H9 (cell line): ENCODE measurements at regions not wholly inside any gene's neighbourhood (a gene's known extent, or its start where the extent isn't known, plus 50 kb on each side); places are given as distances from the start of the nearest gene placed in this dataset.
A peak's percentile ranks its signal among the peaks of the same experiment; 100 is the strongest.

ENCODE experiments used
- DNase-seq: peaks from one replicate; pipeline ENCODE4 v3.0.0-alpha.2; 2017
- H2AFZ ChIP-seq: one replicate; pipeline ENCODE4 v1.6.1; 2013; ENCODE audit warnings: mild to moderate bottlenecking, low read length, control low read depth, moderate library complexity
- H2AK5ac ChIP-seq: 2 replicates; pipeline ENCODE4 v1.6.1; 2013; ENCODE audit warnings: low read length, control low read depth, mixed read lengths; ENCODE audit not compliant: insufficient read length
- H2BK120ac ChIP-seq: one replicate; pipeline ENCODE4 v1.6.1; 2013; ENCODE audit warnings: low read depth, mild to moderate bottlenecking, low read length, control low read depth, inconsistent platforms; ENCODE audit not compliant: poor library complexity, severe bottlenecking
- H2BK12ac ChIP-seq: 2 replicates; pipeline ENCODE4 v1.6.1; 2013; ENCODE audit warnings: low read length, control low read depth, mixed read lengths, low read depth; ENCODE audit not compliant: insufficient read length
- H2BK15ac ChIP-seq: 2 replicates; pipeline ENCODE4 v1.6.1; 2013; ENCODE audit warnings: low read depth, low read length, control low read depth
- H2BK20ac ChIP-seq: one replicate; pipeline ENCODE4 v1.6.1; 2013; ENCODE audit warnings: low read depth, mild to moderate bottlenecking, low read length, control low read depth, inconsistent platforms; ENCODE audit not compliant: poor library complexity, severe bottlenecking
- H2BK5ac ChIP-seq: 2 replicates; pipeline ENCODE4 v1.6.1; 2013; ENCODE audit warnings: low read length, control low read depth, mixed read lengths; ENCODE audit not compliant: insufficient read length
- H3K14ac ChIP-seq: 2 replicates; pipeline ENCODE4 v1.6.1; 2013; ENCODE audit warnings: low read length, control low read depth; ENCODE audit not compliant: insufficient read depth
- H3K18ac ChIP-seq: 2 replicates; pipeline ENCODE4 v1.6.1; 2013; ENCODE audit warnings: low read depth, mild to moderate bottlenecking, mixed read lengths, low read length, control low read depth; ENCODE audit not compliant: insufficient read length
- H3K23ac ChIP-seq: 2 replicates; pipeline ENCODE4 v1.6.1; 2013; ENCODE audit warnings: low read length, control low read depth, mixed read lengths, low read depth; ENCODE audit not compliant: insufficient read length
- H3K23me2 ChIP-seq: 2 replicates; pipeline ENCODE4 v1.6.1; 2013; ENCODE audit warnings: low read depth, mild to moderate bottlenecking, mixed read lengths, low read length, control low read depth; ENCODE audit not compliant: insufficient read length, poor library complexity, severe bottlenecking
- H3K27ac ChIP-seq: 2 replicates; pipeline ENCODE4 v1.5.1; 2013; ENCODE audit warnings: low read length, control low read depth, mixed read lengths, low read depth; ENCODE audit not compliant: insufficient read length
- H3K27me3 ChIP-seq: 2 replicates; pipeline ENCODE4 v1.6.1; 2013; ENCODE audit warnings: low read length, control low read depth, inconsistent platforms; ENCODE audit not compliant: insufficient read depth
- H3K4ac ChIP-seq: 2 replicates; pipeline ENCODE4 v1.6.1; 2013; ENCODE audit warnings: low read depth, mild to moderate bottlenecking, control low read depth, inconsistent platforms, low read length, moderate library complexity
- H3K4me1 ChIP-seq: 2 replicates; pipeline ENCODE4 v1.6.1; 2013; ENCODE audit warnings: low read length, control low read depth, inconsistent platforms; ENCODE audit not compliant: insufficient read depth
- H3K4me2 ChIP-seq: 2 replicates; pipeline ENCODE4 v1.6.1; 2013; ENCODE audit warnings: low read length, control low read depth, mixed read lengths; ENCODE audit not compliant: insufficient read length, insufficient read depth
- H3K56ac ChIP-seq: 2 replicates; pipeline ENCODE4 v1.6.1; 2013; ENCODE audit warnings: low read depth, mild to moderate bottlenecking, mixed read lengths, low read length, control low read depth; ENCODE audit not compliant: insufficient read length
- H3K79me1 ChIP-seq: 2 replicates; pipeline ENCODE4 v1.6.1; 2013; ENCODE audit warnings: low read depth, mild to moderate bottlenecking, moderate library complexity, low read length, control low read depth, inconsistent platforms; ENCODE audit not compliant: insufficient read depth, poor library complexity, severe bottlenecking
- H3K79me2 ChIP-seq: 2 replicates; pipeline ENCODE4 v1.6.1; 2013; ENCODE audit warnings: low read length, control low read depth, inconsistent platforms; ENCODE audit not compliant: insufficient read depth
- H3K9ac ChIP-seq: 2 replicates; pipeline ENCODE4 v1.6.1; 2013; ENCODE audit warnings: low read length, control low read depth, mixed read lengths; ENCODE audit not compliant: insufficient read length; ENCODE audit errors: extremely low read depth
- H3K9me3 ChIP-seq: one replicate; pipeline ENCODE4 v1.6.1; 2013; ENCODE audit warnings: low read depth, low read length, inconsistent platforms; ENCODE audit not compliant: control insufficient read depth
- H3T11ph ChIP-seq: one replicate; pipeline ENCODE4 v1.6.1; 2013; ENCODE audit warnings: mild to moderate bottlenecking, low read length, control low read depth, inconsistent platforms
- H4K20me1 ChIP-seq: one replicate; pipeline ENCODE4 v1.6.1; 2013; ENCODE audit not compliant: control insufficient read depth, insufficient read length, insufficient read depth
- H4K5ac ChIP-seq: 2 replicates; pipeline ENCODE4 v1.6.1; 2013; ENCODE audit warnings: low read depth, mild to moderate bottlenecking, mixed read lengths, low read length, control low read depth; ENCODE audit not compliant: insufficient read length
- H4K8ac ChIP-seq: replicated peaks from 2 replicates; pipeline ENCODE4 v1.6.1; 2013; ENCODE audit warnings: low read length, control low read depth, mixed read lengths, low read depth; ENCODE audit not compliant: insufficient read length
- H4K91ac ChIP-seq: 2 replicates; pipeline ENCODE4 v1.6.1; 2013; ENCODE audit warnings: low read depth, mild to moderate bottlenecking, moderate library complexity, mixed read lengths, low read length, control low read depth; ENCODE audit not compliant: insufficient read length
- H3K27ac Mint-ChIP-seq, 3 experiments: 2 replicates in 2 of 3; 3 replicates in 1 of 3; pipeline ENCODE4 v1.8.0; 2020 to 2021; ENCODE audit warnings: mixed read lengths in 3 of 3, mild to moderate bottlenecking in 1 of 3, moderate library complexity in 1 of 3
- H3K27me3 Mint-ChIP-seq: 2 replicates; pipeline ENCODE4 v1.8.0; 2021; ENCODE audit warnings: low read depth, mild to moderate bottlenecking, moderate library complexity, mixed read lengths
- H3K36me3 Mint-ChIP-seq, 3 experiments: 2 replicates in 2 of 3; 3 replicates in 1 of 3; pipeline ENCODE4 v1.8.0; 2020 to 2021; ENCODE audit warnings: low read depth in 3 of 3, mixed read lengths in 3 of 3; ENCODE audit not compliant: insufficient read depth in 1 of 3
- H3K4me1 Mint-ChIP-seq, 2 experiments: 2 replicates each; pipeline ENCODE4 v1.8.0; 2020; ENCODE audit warnings: mixed read lengths in 2 of 2
- H3K4me3 Mint-ChIP-seq, 2 experiments: 2 replicates in 1 of 2; 3 replicates in 1 of 2; pipeline ENCODE4 v1.8.0; 2020 to 2021; ENCODE audit warnings: mild to moderate bottlenecking in 2 of 2, mixed read lengths in 2 of 2, moderate library complexity in 1 of 2
- H3K9me3 Mint-ChIP-seq, 2 experiments: 2 replicates in 1 of 2; 3 replicates in 1 of 2; pipeline ENCODE4 v1.8.0; 2020; ENCODE audit warnings: mild to moderate bottlenecking in 2 of 2, mixed read lengths in 2 of 2, moderate library complexity in 1 of 2
- CTCF ChIP-seq: fragments of 200-600 bp; sonication (generic); conservative IDR thresholded peaks from 3 replicates; pipeline ENCODE4 v1.8.0; 2021; ENCODE audit warnings: antibody characterized with exemption, mild to moderate bottlenecking
- WGBS: extraction: QIAGEN DNeasy Blood & Tissue Kit; methylation state at CpG from one replicate; pipeline ENCODE4 v1.1.7; 2013; ENCODE audit warnings: missing lambda C conversion rate, low lambda C conversion rate, mixed read lengths; ENCODE audit not compliant: insufficient read length; ENCODE audit errors: extremely low coverage; 5-methylcytosine and 5-hydroxymethylcytosine counted together

GRCh38 chr4:66972087-66972486, 573.2 kb downstream of the CENPC start:
- peak; percentile 38; the same call in 2 of the 3 replicates for TF ChIP-seq CTCF
- WGBS: no CpG with 5 or more reads among the region's 2 CpGs
- H2BK5ac ChIP-seq: no peak overlapping the region

More at GRCh38 chr4:66972087-66972486, 573.2 kb downstream of the CENPC start:
- Histone ChIP-seq H2BK15ac (no peak overlapping the region), H3K27me3 (no peaks in the 10 kb centered on the region), H3K4ac (no peak overlapping the region), H4K8ac (no peak overlapping the region), H3K4me1 (no peaks in the 10 kb centered on the region), H2AFZ (no peak overlapping the region), H3K79me1 (no peaks in the 10 kb centered on the region), H3K79me2 (no peaks in the 10 kb centered on the region), H2AK5ac (no peak overlapping the region), H3K23ac (no peak overlapping the region), H4K5ac (no peak overlapping the region), H2BK12ac (no peak overlapping the region), H3T11ph (no peak overlapping the region), H3K18ac (no peak overlapping the region), H3K4me2 (no peak overlapping the region), H3K9ac (no peak overlapping the region), H3K23me2 (no peaks in the 10 kb centered on the region), H3K56ac (no peak overlapping the region), H2BK20ac (no peak overlapping the region), H4K91ac (no peak overlapping the region), H2BK120ac (no peak overlapping the region), H3K14ac (no peak overlapping the region), H3K9me3 (no peaks in the 10 kb centered on the region), H3K27ac (no peak overlapping the region), H4K20me1 (no peaks in the 10 kb centered on the region)
- no peak for DNase-seq
- no peaks in the 10 kb centered on the region for H3K36me3 Mint-ChIP-seq
- H3K27ac Mint-ChIP-seq: no peak overlapping the region
- H3K4me1 Mint-ChIP-seq: no peaks in the 10 kb centered on the region; a peak in 1 of 4 replicates
- H3K9me3 Mint-ChIP-seq: 0 out of 5 replicates have a peak, but pooled peaks cover 0 to 2% of the 10 kb centered on the region in 2 experiments
- H3K27me3 Mint-ChIP-seq: no peaks in the 10 kb centered on the region
- H3K4me3 Mint-ChIP-seq: no peak overlapping the region
